ENCODE measurements at regions not wholly inside any gene's neighbourhood (a gene's known extent, or its start where the extent isn't known, plus 50 kb on each side); places are given as distances from the start of the nearest gene placed in this dataset.

DNA sequence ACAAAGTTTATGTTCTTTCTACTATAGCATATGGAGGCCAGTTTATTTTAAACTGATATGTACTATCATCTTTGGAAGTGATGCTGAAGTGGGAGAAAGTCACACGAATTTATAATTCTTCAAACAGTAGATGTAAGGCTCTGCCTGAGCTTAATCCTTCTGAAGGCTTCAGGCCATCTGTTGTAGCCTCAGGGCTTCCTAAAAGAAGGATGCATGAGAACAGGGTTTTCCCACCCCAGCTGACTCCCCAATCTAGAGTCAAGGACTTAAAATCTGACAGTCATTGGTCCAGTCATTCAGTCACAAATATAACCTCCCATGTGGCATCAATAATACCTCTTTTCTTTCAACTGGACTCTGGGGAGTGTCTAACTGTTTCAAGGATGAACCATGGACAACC, 330.5 kb downstream of the KCNS3 start:
- TF ChIP-seq, protein P1, sequence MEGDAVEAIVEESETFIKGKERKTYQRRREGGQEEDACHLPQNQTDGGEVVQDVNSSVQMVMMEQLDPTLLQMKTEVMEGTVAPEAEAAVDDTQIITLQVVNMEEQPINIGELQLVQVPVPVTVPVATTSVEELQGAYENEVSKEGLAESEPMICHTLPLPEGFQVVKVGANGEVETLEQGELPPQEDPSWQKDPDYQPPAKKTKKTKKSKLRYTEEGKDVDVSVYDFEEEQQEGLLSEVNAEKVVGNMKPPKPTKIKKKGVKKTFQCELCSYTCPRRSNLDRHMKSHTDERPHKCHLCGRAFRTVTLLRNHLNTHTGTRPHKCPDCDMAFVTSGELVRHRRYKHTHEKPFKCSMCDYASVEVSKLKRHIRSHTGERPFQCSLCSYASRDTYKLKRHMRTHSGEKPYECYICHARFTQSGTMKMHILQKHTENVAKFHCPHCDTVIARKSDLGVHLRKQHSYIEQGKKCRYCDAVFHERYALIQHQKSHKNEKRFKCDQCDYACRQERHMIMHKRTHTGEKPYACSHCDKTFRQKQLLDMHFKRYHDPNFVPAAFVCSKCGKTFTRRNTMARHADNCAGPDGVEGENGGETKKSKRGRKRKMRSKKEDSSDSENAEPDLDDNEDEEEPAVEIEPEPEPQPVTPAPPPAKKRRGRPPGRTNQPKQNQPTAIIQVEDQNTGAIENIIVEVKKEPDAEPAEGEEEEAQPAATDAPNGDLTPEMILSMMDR (IDR thresholded peaks at IDR 0.05; ENCODE audit: control extremely low read depth in 1 of 3, insufficient read depth in 1 of 3, low read depth in 1 of 3, low read length in 3 of 3): no peak
- TF ChIP-seq, protein P2, sequence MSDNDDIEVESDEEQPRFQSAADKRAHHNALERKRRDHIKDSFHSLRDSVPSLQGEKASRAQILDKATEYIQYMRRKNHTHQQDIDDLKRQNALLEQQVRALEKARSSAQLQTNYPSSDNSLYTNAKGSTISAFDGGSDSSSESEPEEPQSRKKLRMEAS (IDR thresholded peaks at IDR 0.05): no peak
- no peak for TF ChIP-seq RXRA (IDR thresholded peaks at IDR 0.05; ENCODE audit: insufficient read depth, low read depth, low read length)
- no peak for TF ChIP-seq POLR2AphosphoS5 (IDR thresholded peaks at IDR 0.05; ENCODE audit: low read depth, low read length)
